Omental fat pad (tissue), 3 donors: ENCODE measurements at regions not wholly inside any gene's neighbourhood (a gene's known extent, or its start where the extent isn't known, plus 50 kb on each side); places are given as distances from the start of the nearest gene placed in this dataset.
A peak's percentile ranks its signal among the peaks of the same experiment; 100 is the strongest.

ENCODE experiments used
- ATAC-seq: fragments of 150-250 bp; one replicate; pipeline ENCODE4 v1.9.1; 2016; ENCODE audit warnings: mild to moderate bottlenecking, moderate library complexity; ENCODE audit not compliant: low FRiP score
- DNase-seq: peaks from one replicate; pipeline ENCODE4 v3.0.0-alpha.2; 2019; ENCODE audit warnings: low spot score
- CTCF ChIP-seq, 3 donors: fragments of 450-650 bp; IDR thresholded peaks; one replicate each; pipeline ENCODE4 v1.5.1; 2016 to 2017; ENCODE audit warnings: antibody characterized with exemption in 3 of 3, mild to moderate bottlenecking in 3 of 3, moderate library complexity in 2 of 3

DNA sequence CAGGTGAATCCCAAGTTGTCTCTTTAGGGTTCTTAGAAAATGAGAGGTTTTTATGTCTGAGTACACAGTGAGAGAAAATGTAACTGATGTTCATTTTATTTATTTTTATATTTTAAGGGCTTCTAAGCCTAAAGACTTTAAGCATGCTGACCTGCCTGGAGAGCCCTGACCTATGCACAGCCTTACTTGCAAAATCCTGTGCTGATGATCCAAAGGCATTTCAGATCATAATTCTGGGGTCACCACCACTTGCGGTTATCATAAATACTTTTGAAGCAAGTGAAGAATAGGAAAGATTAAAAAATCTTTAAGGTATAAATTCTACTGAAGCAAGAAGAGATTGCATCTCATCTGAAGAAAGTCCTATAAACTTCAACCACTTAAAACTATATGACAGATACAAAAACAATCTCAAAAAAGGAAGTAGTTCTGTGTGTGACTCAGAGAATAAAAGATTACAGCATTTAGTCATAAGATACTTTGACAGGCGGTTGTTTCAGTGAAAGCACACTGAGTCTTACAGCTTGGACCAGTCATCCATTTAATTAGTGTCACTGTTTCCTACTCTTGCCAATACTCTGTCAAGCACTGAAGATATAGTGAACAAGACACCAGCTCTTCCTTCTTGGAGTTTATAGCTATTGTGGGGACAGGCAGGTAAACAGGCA lies 245.2 kb upstream of the DIPK2B start:
- no peak for DNase-seq
- no peak for TF ChIP-seq CTCF (IDR thresholded peaks at IDR 0.05)
- ATAC-seq = peak; percentile 83

DNA sequence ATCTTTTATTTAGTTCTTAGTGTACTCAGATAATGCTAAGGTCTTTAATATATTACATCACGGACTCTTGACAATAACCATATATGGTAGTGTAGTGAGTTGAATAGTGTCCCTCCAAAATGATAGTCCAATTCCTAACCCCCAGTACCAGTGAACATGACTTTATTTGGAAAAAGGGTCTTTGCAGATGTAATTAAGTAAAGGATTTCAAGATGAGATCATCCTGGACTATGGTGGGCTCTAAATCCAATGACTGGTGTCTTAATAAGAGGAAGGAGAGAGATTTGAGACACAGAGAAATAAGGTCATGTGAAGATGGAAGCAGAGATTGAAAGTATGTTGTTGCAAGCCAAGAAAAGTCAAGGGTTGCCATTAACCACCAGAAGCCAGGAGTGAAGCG lies 236.5 kb upstream of the DIPK2B start:
- ATAC-seq (no peak), DNase-seq (no peak)
- no peak for TF ChIP-seq CTCF (IDR thresholded peaks at IDR 0.05)

- no peak for TF ChIP-seq CTCF (IDR thresholded peaks at IDR 0.05)
- no peak for DNase-seq
- ATAC-seq = no peak
These were observed 234.8 kb upstream of the DIPK2B start for GRCh38 chrX:45435481-45435880.

DNA sequence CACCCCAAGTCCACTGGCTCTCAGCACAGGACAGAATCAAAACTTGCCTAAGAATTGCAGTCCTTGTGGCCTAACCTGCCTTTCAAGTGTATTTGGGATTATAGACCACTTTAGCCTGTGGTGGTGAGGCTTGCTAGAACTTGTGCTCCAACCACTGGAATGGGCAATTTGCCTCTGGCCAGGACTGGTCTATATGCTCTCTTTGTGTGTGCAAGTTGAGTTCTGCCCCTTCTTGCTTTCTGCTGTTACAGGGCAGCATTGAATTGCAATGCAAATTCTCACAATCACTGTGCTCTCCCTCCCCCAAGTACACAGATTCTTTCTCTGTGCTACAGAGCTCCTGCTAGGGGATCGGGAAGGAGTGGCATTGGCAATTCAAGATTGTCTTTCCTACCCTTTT lies 233.6 kb upstream of the DIPK2B start:
- no peak for TF ChIP-seq CTCF (IDR thresholded peaks at IDR 0.05)
- ATAC-seq = no peak
- no peak for DNase-seq

DNA sequence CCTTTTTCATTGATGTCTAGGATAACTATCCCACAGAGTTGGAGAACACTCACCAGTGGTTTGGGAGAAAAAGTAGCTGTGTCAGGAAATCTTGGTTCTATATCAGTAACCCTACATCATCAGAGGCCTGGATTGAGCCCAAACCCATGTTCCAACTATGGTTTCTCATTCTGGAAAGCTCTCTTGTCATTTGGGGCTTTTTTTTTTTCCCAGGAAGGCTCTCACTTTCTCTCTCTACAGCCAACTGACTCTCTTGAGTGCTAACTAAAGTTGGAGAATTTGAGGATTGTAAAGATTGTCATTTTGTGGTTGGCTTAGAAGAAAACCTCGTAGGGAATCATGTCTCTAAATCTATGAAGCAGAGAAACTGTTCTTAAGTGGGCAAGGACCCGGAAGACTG lies 228.2 kb upstream of the DIPK2B start:
- ATAC-seq (no peak), DNase-seq (no peak)
- no peak for TF ChIP-seq CTCF (IDR thresholded peaks at IDR 0.05)

DNA sequence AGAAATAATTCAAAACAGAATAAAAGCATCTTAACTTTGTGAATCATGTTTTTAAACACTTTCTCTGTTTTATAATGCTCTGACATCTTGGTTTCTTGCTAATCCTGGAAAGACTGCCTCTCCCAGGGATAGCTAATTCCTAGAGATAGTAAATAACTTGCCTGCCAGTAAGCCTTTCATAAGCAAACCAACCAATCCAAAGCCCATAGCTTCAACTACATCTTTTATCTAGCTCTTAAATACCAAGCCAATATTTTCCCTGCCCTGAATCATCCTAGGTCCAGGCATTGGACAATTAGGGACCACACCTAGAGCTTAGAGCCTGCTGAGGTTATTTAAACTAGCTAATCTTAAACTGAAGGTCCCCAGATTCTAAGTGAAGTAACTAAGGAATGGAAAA lies 223.7 kb upstream of the DIPK2B start:
- no peak for ATAC-seq
- TF ChIP-seq CTCF (IDR thresholded peaks at IDR 0.05) = no peak
- no peak for DNase-seq

DNA sequence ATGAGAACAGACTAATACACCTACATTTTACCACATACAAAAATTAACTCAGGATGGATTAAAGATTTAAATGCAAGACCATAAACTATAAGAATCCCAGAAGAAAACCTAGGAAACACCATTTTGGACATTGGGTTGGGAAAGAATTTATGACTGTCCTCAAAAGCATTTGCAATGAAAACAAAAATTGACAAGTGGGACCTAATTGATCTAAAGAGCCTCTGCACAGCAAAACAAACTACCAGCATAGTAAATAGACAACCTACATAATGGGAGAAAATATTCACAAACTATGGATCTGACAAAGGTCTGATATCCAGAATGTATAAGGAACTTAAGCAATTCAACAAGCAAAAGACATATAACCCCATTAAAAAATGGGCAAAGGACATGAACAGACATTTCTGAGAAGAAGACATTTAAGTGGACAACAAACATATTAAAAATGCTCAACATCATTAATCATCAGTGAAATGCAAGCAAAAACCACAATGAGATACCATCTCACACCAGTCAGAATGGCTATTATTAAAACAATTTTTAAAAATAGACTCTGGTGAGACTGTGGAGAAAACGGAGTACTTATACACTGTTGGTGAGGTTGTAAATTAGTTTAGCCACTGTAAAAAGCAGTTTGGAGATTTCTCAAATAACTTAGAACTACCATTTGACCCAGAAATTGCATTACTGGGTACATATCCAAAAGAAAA lies 221.7 kb upstream of the DIPK2B start:
- no peak for TF ChIP-seq CTCF (IDR thresholded peaks at IDR 0.05)
- ATAC-seq (no peak), DNase-seq (no peak)
